ENCODE measurements at regions not wholly inside any gene's neighbourhood (a gene's known extent, or its start where the extent isn't known, plus 50 kb on each side); places are given as distances from the start of the nearest gene placed in this dataset.

- TF ChIP-seq CTCF (IDR thresholded peaks at IDR 0.05): no peak
- no peak for TF ChIP-seq EP300 (IDR thresholded peaks at IDR 0.05; ENCODE audit: low read depth)
- no peak for TF ChIP-seq POLR2A (IDR thresholded peaks at IDR 0.05)
These were observed 309.5 kb downstream of the NPHP4 start for GRCh38 chr1:5682626-5683225.
